SK-N-SH treated with all-trans-retinoic acid at 6 μM for 48 hours (cell line): ENCODE measurements at regions not wholly inside any gene's neighbourhood (a gene's known extent, or its start where the extent isn't known, plus 50 kb on each side); places are given as distances from the start of the nearest gene placed in this dataset.

ENCODE experiments used
- ATAC-seq: fragments of 200-7000 bp; cut with Tn5 transposase; 3 replicates; pipeline ENCODE4 v1.9.1; 2020; ENCODE audit warnings: mild to moderate bottlenecking, moderate library complexity
- ARNTL ChIP-seq: fragments of 450-650 bp; formaldehyde crosslinking; IDR thresholded peaks from 2 replicates; pipeline ENCODE4 v1.5.0; 2020; ENCODE audit warnings: low read depth, mild to moderate bottlenecking, moderate library complexity, borderline replicate concordance
- BACH2 ChIP-seq: fragments of 250-450 bp; sonication (Bioruptor Pico); IDR thresholded peaks from 2 replicates; pipeline ENCODE4 v1.9.0; 2021; ENCODE audit warnings: mild to moderate bottlenecking, borderline replicate concordance
- CSDC2 ChIP-seq: fragments of 250-450 bp; sonication (Bioruptor Pico); IDR thresholded peaks from 2 replicates; pipeline ENCODE4 v1.5.0; 2020; ENCODE audit warnings: mild to moderate bottlenecking, moderate library complexity
- ESRRG ChIP-seq: fragments of 250-450 bp; sonication (Bioruptor Pico); IDR thresholded peaks from 2 replicates; pipeline ENCODE4 v1.6.1; 2021; ENCODE audit warnings: mild to moderate bottlenecking
- GLIS3 ChIP-seq: fragments of 250-450 bp; sonication (Bioruptor Pico); IDR thresholded peaks from 2 replicates; pipeline ENCODE4 v1.5.0; 2020; ENCODE audit warnings: mild to moderate bottlenecking, moderate library complexity
- ISL1 ChIP-seq: fragments of 250-450 bp; sonication (Bioruptor Pico); IDR thresholded peaks from 2 replicates; pipeline ENCODE4 v2.1.2; 2022; ENCODE audit warnings: mild to moderate bottlenecking, moderate library complexity
- OSR1 ChIP-seq: fragments of 250-450 bp; sonication (Bioruptor Pico); IDR thresholded peaks from 2 replicates; pipeline ENCODE4 v1.8.0; 2022; ENCODE audit warnings: moderate library complexity, mild to moderate bottlenecking, inconsistent platforms
- PATZ1 ChIP-seq: fragments of 250-450 bp; sonication (Bioruptor Pico); IDR thresholded peaks from 2 replicates; pipeline ENCODE4 v1.8.0; 2020; ENCODE audit warnings: mild to moderate bottlenecking, moderate library complexity, borderline replicate concordance
- PPARA ChIP-seq: fragments of 250-450 bp; sonication (Bioruptor Pico); IDR thresholded peaks from 2 replicates; pipeline ENCODE4 v1.5.0; 2020; ENCODE audit warnings: mild to moderate bottlenecking, borderline replicate concordance
- RARB ChIP-seq: fragments of 250-450 bp; sonication (Bioruptor Pico); IDR thresholded peaks from 2 replicates; pipeline ENCODE4 v1.8.0; 2021; ENCODE audit warnings: mild to moderate bottlenecking, moderate library complexity
- SNAI2 ChIP-seq: fragments of 250-450 bp; sonication (Bioruptor Pico); IDR thresholded peaks from 2 replicates; pipeline ENCODE4 v1.5.0; 2020; ENCODE audit warnings: mild to moderate bottlenecking, moderate library complexity
- TOX ChIP-seq: fragments of 250-450 bp; sonication (Bioruptor Pico); IDR thresholded peaks from 2 replicates; pipeline ENCODE4 v1.8.0; 2021; ENCODE audit warnings: mild to moderate bottlenecking, moderate library complexity, borderline replicate concordance
- TSHZ2 ChIP-seq: fragments of 250-450 bp; sonication (Bioruptor Pico); IDR thresholded peaks from 2 replicates; pipeline ENCODE4 v1.5.0; 2020; ENCODE audit warnings: mild to moderate bottlenecking, moderate library complexity
- ZC3H10 ChIP-seq: fragments of 250-450 bp; sonication (Bioruptor Pico); IDR thresholded peaks from 2 replicates; pipeline ENCODE4 v1.5.1; 2021; ENCODE audit warnings: mild to moderate bottlenecking, moderate library complexity
- ZFP3 ChIP-seq: fragments of 250-450 bp; sonication (Bioruptor Pico); IDR thresholded peaks from 2 replicates; pipeline ENCODE4 v1.5.0; 2020; ENCODE audit warnings: mild to moderate bottlenecking, moderate library complexity
- ZFP30 ChIP-seq: fragments of 450-650 bp; formaldehyde crosslinking; IDR thresholded peaks from 2 replicates; pipeline ENCODE4 v1.5.0; 2022; ENCODE audit warnings: mild to moderate bottlenecking, moderate library complexity
- ZNF565 ChIP-seq: fragments of 450-650 bp; formaldehyde crosslinking; conservative IDR thresholded peaks from 2 replicates; pipeline ENCODE4 v1.5.0; 2020; ENCODE audit warnings: low read depth, mild to moderate bottlenecking, moderate library complexity
- ZNF70 ChIP-seq: fragments of 450-650 bp; formaldehyde crosslinking; IDR thresholded peaks from 2 replicates; pipeline ENCODE4 v1.5.0; 2020; ENCODE audit warnings: mild to moderate bottlenecking, moderate library complexity
- ZNF8 ChIP-seq: fragments of 450-650 bp; formaldehyde crosslinking; IDR thresholded peaks from 2 replicates; pipeline ENCODE4 v1.5.0; 2020; ENCODE audit warnings: mild to moderate bottlenecking, moderate library complexity
- TF ChIP-seq, protein P1 (sequence below): fragments of 250-450 bp; sonication (Bioruptor Pico); IDR thresholded peaks from 2 replicates; pipeline ENCODE4 v1.8.0; 2021; ENCODE audit warnings: low read depth, mild to moderate bottlenecking, moderate library complexity, borderline replicate concordance

DNA sequence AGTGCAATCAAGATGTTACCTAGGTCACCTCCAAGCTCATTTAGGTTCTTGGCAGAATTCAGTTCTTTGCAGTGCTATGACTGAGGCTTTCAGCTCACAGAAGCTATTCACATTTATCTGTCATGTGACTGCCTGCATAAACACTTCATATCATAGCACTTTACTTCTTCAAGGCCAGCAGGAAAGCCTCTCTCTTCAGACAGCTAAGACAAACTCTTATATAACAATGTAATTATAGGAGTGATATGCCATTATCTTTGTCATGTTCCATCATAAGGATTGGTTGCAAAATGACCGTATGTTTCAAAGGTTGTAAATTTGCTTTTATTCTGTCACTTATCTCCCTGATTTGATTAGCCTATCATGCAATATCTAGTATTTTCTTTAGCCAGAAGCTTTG, 78.8 kb upstream of the TMEM196 start:
- no peak for TF ChIP-seq TSHZ2
- ATAC-seq: no peak

GRCh38 chr7:19851504-19851903, 78.1 kb upstream of the TMEM196 start:
- TF ChIP-seq ZNF8 (CRISPR knock-in tag): no peak
- ATAC-seq: no peak

DNA sequence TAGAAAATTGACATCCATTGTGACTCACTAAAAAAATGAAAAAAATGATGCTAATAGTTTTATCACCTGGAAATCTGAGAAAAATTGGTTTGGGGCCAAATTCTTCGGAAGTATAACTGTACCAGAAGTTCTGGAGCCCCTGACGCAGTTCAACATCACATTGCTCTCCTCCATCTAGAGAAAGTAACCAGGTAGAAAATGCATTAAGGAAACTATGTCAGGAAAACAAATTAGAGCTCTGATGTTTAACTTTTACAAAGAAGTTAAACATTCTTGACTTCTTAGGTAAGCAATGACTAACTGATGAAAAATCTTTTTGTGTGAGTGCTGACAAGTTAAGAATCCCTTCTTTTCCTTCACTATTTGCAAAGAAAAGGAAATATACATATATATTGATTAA, 61.1 kb upstream of the TMEM196 start:
- ATAC-seq: no peak
- TF ChIP-seq ZFP3 (CRISPR knock-in tag) (no peak), ESRRG (CRISPR knock-in tag) (no peak), ZNF565 (CRISPR knock-in tag) (no peak), OSR1 (no peak), SNAI2 (CRISPR knock-in tag) (no peak), TSHZ2 (no peak), ZFP30 (CRISPR knock-in tag) (no peak), ZNF70 (no peak)
- TF ChIP-seq, protein P1, sequence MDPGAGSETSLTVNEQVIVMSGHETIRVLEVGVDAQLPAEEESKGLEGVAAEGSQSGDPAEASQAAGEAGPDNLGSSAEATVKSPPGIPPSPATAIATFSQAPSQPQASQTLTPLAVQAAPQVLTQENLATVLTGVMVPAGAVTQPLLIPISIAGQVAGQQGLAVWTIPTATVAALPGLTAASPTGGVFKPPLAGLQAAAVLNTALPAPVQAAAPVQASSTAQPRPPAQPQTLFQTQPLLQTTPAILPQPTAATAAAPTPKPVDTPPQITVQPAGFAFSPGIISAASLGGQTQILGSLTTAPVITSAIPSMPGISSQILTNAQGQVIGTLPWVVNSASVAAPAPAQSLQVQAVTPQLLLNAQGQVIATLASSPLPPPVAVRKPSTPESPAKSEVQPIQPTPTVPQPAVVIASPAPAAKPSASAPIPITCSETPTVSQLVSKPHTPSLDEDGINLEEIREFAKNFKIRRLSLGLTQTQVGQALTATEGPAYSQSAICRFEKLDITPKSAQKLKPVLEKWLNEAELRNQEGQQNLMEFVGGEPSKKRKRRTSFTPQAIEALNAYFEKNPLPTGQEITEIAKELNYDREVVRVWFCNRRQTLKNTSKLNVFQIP (CRISPR knock-in tag): no peak
- TF ChIP-seq, all 23 proteins: peak for 0

DNA sequence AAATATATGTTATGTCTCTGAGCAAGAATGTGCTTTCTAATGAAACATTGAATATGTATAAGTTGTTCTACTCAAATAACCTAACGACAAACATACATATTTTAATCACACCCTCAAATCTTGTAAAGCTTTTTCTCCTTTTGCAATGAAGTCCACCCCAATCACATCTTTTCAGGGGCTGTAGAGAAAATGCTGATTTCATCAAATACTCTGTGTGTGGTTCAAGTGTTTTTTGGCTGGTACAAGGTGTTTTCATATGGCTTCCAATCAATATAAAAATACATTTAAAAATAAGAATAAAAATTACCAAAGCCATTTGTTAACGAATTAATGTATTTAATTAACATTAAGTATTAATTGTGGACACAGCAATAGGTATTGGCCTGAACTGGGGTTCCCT, 57.2 kb upstream of the TMEM196 start:
- no peak for ATAC-seq
- no peak for TF ChIP-seq OSR1
- TF ChIP-seq ISL1 (CRISPR knock-in tag): no peak
- no peak for TF ChIP-seq TOX (CRISPR knock-in tag)
- TF ChIP-seq ZC3H10 (CRISPR knock-in tag): no peak
- no peak for TF ChIP-seq ARNTL (CRISPR knock-in tag)
- no peak for TF ChIP-seq RARB (CRISPR knock-in tag)
- TF ChIP-seq GLIS3 (CRISPR knock-in tag): no peak
- no peak for TF ChIP-seq ESRRG (CRISPR knock-in tag)
- no peak for TF ChIP-seq CSDC2
- TF ChIP-seq ZNF565 (CRISPR knock-in tag): no peak
- no peak for TF ChIP-seq ZFP3 (CRISPR knock-in tag)
- TF ChIP-seq SNAI2 (CRISPR knock-in tag): no peak
- TF ChIP-seq ZFP30 (CRISPR knock-in tag): no peak
- no peak for TF ChIP-seq PPARA (CRISPR knock-in tag)
- TF ChIP-seq PATZ1: no peak
- no peak for TF ChIP-seq BACH2
